Kidney epithelial cell (primary cell): ENCODE measurements at regions not wholly inside any gene's neighbourhood (a gene's known extent, or its start where the extent isn't known, plus 50 kb on each side); places are given as distances from the start of the nearest gene placed in this dataset.
"Not testable (repeated sequence)": the region's sequence is repeated elsewhere in the genome, so short reads cannot be mapped to it uniquely, and the experiment has no call there.

ENCODE experiments used
- DNase-seq: peaks from one replicate; pipeline ENCODE4 v3.0.0-alpha.2; 2010; ENCODE audit warnings: low read depth
- H3K27me3 ChIP-seq: 2 replicates; pipeline ENCODE4 v1.6.0; 2011; ENCODE audit warnings: low read length; ENCODE audit not compliant: control insufficient read depth, insufficient read depth
- H3K36me3 ChIP-seq: 2 replicates; pipeline ENCODE4 v1.5.1; 2011; ENCODE audit warnings: low read length; ENCODE audit not compliant: control insufficient read depth, insufficient read depth
- H3K4me3 ChIP-seq: 2 replicates; pipeline ENCODE4 v1.5.1; 2011; ENCODE audit warnings: low read depth, mild to moderate bottlenecking, control low read depth, low read length
- CTCF ChIP-seq: IDR thresholded peaks from 2 replicates; pipeline ENCODE4 v1.5.1; 2011; ENCODE audit warnings: mild to moderate bottlenecking, moderate library complexity, low read length, control low read depth, inconsistent platforms; ENCODE audit not compliant: insufficient read depth, poor library complexity, severe bottlenecking

GRCh38 chr11:69221086-69221485, 65.4 kb downstream of the SMIM38 start:
- peaks cover 2% of the 10 kb centered on the region for H3K27me3 ChIP-seq
- TF ChIP-seq CTCF: no peak

GRCh38 chr11:69221636-69222035, 65.9 kb downstream of the SMIM38 start:
- not testable (repeated sequence) for H3K4me3 ChIP-seq, H3K36me3 ChIP-seq, DNase-seq, H3K27me3 ChIP-seq

More at GRCh38 chr11:69221086-69221485, 65.4 kb downstream of the SMIM38 start:
- Histone ChIP-seq H3K36me3 (no peaks in the 10 kb centered on the region), H3K4me3 (no peak overlapping the region)
- DNase-seq: no peak

- Histone ChIP-seq H3K4me3 (no peak overlapping the region), H3K36me3 (no peaks in the 10 kb centered on the region), H3K27me3 (no peaks in the 10 kb centered on the region)
- no peak for DNase-seq
- no peak for TF ChIP-seq CTCF
Observed at GRCh38 chr11:69227271-69227670, 66.7 kb upstream of the MYEOV start.

- TF ChIP-seq CTCF: no peak
- no peaks in the 10 kb centered on the region for H3K36me3 ChIP-seq
- no peak overlapping the region for H3K4me3 ChIP-seq
- no peaks in the 10 kb centered on the region for H3K27me3 ChIP-seq
- no peak for DNase-seq
Observed at GRCh38 chr11:69229511-69229910, 64.4 kb upstream of the MYEOV start.

- Histone ChIP-seq H3K36me3 (no peaks in the 10 kb centered on the region), H3K4me3 (no peak overlapping the region), H3K27me3 (peaks cover 2% of the 10 kb centered on the region)
- DNase-seq: no peak
- TF ChIP-seq CTCF: no peak
Observed at GRCh38 chr11:69230856-69231425, 63.0 kb upstream of the MYEOV start.

- Histone ChIP-seq H3K4me3 (no peak overlapping the region), H3K36me3 (no peaks in the 10 kb centered on the region), H3K27me3 (peaks cover 2% of the 10 kb centered on the region)
- no peak for TF ChIP-seq CTCF
- no peak for DNase-seq
Observed at GRCh38 chr11:69231466-69232018, 62.4 kb upstream of the MYEOV start.
